Endodermal cell (in vitro differentiated cells): ENCODE measurements at regions not wholly inside any gene's neighbourhood (a gene's known extent, or its start where the extent isn't known, plus 50 kb on each side); places are given as distances from the start of the nearest gene placed in this dataset.

Experiments
- DNase-seq: peaks from one replicate; pipeline ENCODE4 v3.0.0-alpha.2; 2017
- H3K27ac ChIP-seq: 2 replicates; pipeline ENCODE4 v1.5.1; 2013; ENCODE audit warnings: mild to moderate bottlenecking, low read depth, low read length, moderate library complexity
- H3K27me3 ChIP-seq: 2 replicates; pipeline ENCODE4 v1.6.1; 2013; ENCODE audit warnings: mild to moderate bottlenecking, low read length, moderate library complexity; ENCODE audit not compliant: insufficient read depth, control insufficient read depth, poor library complexity, severe bottlenecking
- H3K36me3 ChIP-seq: 2 replicates; pipeline ENCODE4 v1.7.0; 2013; ENCODE audit warnings: mild to moderate bottlenecking, low read length, moderate library complexity; ENCODE audit not compliant: control insufficient read depth, insufficient read depth
- H3K4me1 ChIP-seq: one replicate; pipeline ENCODE4 v1.7.0; 2013; ENCODE audit warnings: low read length; ENCODE audit not compliant: control insufficient read depth, insufficient read depth
- H3K4me3 ChIP-seq: 2 replicates; pipeline ENCODE4 v1.5.1; 2013; ENCODE audit warnings: mild to moderate bottlenecking, low read length, moderate library complexity
- H3K9ac ChIP-seq: 2 replicates; pipeline ENCODE4 v1.6.1; 2013; ENCODE audit warnings: mild to moderate bottlenecking, low read length, moderate library complexity; ENCODE audit not compliant: poor library complexity, severe bottlenecking; ENCODE audit errors: extremely low read depth
- H3K9me3 ChIP-seq: 2 replicates; pipeline ENCODE4 v1.6.1; 2013; ENCODE audit warnings: mild to moderate bottlenecking, low read length, moderate library complexity; ENCODE audit not compliant: control insufficient read depth
- H3K27ac Mint-ChIP-seq: 2 replicates; pipeline ENCODE4 v1.8.0; 2020; ENCODE audit warnings: mixed read lengths
- H3K27me3 Mint-ChIP-seq: 2 replicates; pipeline ENCODE4 v1.8.0; 2021; ENCODE audit warnings: mild to moderate bottlenecking, mixed read lengths; ENCODE audit not compliant: insufficient read depth
- H3K36me3 Mint-ChIP-seq: 2 replicates; pipeline ENCODE4 v1.8.0; 2020; ENCODE audit warnings: low read depth, mixed read lengths
- H3K4me1 Mint-ChIP-seq: 2 replicates; pipeline ENCODE4 v1.8.0; 2020; ENCODE audit warnings: mixed read lengths
- H3K4me3 Mint-ChIP-seq: 2 replicates; pipeline ENCODE4 v1.8.0; 2020; ENCODE audit warnings: mild to moderate bottlenecking, moderate library complexity, mixed read lengths
- H3K9me3 Mint-ChIP-seq: 2 replicates; pipeline ENCODE4 v1.8.0; 2020; ENCODE audit warnings: mild to moderate bottlenecking, mixed read lengths
- WGBS, 2 experiments: methylation state at CpG; one replicate each; pipeline versions ENCODE4 v1.1.5 to v1.1.7; 2013; ENCODE audit warnings: missing lambda C conversion rate in 2 of 2, mixed read lengths in 1 of 2; ENCODE audit not compliant: insufficient coverage in 1 of 2, insufficient read length in 1 of 2; 5-methylcytosine and 5-hydroxymethylcytosine counted together
- TF ChIP-seq, protein P1 (sequence below): fragments of 200-600 bp; sonication (generic); conservative IDR thresholded peaks from 2 replicates; pipeline ENCODE4 v1.5.0; 2021; ENCODE audit warnings: antibody characterized with exemption, mild to moderate bottlenecking

DNA sequence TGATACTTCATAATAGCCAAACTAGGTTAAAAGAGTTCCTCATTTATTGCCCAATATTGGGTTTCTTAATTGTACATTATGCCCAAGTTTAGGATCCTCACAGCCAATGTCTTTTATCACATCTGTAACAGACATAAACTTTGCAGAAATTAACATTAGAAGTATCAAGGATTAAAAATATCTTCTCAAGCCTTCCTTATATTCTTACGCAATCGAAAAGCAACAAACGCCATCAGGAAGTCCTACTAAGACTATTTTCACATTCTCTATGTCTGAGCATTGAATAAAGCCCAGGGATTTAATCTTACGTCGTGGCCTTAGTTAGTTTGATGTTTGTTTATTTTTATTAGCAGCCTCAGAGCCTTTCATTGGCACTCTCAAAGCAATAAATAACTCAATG lies 1660.4 kb upstream of the MIR17HG start:
- peaks cover 4% of the 10 kb centered on the region for H3K4me1 ChIP-seq
- peaks cover 8% of the 10 kb centered on the region for H3K4me1 Mint-ChIP-seq
- no peak overlapping the region for H3K27ac Mint-ChIP-seq
- H3K9me3 Mint-ChIP-seq = no peaks in the 10 kb centered on the region
- no peaks in the 10 kb centered on the region for H3K36me3 ChIP-seq
- TF ChIP-seq, protein P1, sequence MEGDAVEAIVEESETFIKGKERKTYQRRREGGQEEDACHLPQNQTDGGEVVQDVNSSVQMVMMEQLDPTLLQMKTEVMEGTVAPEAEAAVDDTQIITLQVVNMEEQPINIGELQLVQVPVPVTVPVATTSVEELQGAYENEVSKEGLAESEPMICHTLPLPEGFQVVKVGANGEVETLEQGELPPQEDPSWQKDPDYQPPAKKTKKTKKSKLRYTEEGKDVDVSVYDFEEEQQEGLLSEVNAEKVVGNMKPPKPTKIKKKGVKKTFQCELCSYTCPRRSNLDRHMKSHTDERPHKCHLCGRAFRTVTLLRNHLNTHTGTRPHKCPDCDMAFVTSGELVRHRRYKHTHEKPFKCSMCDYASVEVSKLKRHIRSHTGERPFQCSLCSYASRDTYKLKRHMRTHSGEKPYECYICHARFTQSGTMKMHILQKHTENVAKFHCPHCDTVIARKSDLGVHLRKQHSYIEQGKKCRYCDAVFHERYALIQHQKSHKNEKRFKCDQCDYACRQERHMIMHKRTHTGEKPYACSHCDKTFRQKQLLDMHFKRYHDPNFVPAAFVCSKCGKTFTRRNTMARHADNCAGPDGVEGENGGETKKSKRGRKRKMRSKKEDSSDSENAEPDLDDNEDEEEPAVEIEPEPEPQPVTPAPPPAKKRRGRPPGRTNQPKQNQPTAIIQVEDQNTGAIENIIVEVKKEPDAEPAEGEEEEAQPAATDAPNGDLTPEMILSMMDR = no peak
- no peak overlapping the region for H3K27ac ChIP-seq
- H3K27me3 Mint-ChIP-seq = no peaks in the 10 kb centered on the region
- no peak overlapping the region for H3K9ac ChIP-seq
- H3K27me3 ChIP-seq = no peaks in the 10 kb centered on the region
- H3K4me3 Mint-ChIP-seq = no peak overlapping the region
- 95 to 100% methylated on average over 3 of the region's 5 CpGs for WGBS, 2 experiments
- H3K4me3 ChIP-seq = no peak overlapping the region
- DNase-seq = no peak
- H3K36me3 Mint-ChIP-seq = no peaks in the 10 kb centered on the region
- no peaks in the 10 kb centered on the region for H3K9me3 ChIP-seq

DNA sequence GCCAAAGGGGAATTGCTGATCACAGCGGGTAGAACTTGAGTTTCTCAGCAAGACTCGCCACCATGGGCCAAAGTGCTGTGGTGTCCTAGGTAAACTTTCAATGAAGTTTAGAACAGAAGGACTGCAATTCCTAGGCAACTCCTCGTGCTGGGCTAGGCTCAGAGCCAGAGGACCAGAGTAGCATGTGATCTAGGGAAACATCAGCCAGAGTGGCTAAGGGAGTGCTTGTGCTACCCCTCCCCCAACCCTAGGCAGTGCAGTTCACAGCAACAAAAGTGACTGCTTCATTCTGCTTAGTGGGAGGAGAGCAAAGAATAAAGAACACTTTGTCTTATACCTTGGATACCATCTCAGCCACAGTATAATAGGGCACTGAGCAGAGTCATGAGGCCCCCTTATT lies 1658.6 kb upstream of the MIR17HG start:
- H3K9me3 Mint-ChIP-seq = no peaks in the 10 kb centered on the region
- no peaks in the 10 kb centered on the region for H3K9me3 ChIP-seq
- no peak overlapping the region for H3K27ac Mint-ChIP-seq
- H3K4me1 Mint-ChIP-seq = peaks cover 8% of the 10 kb centered on the region
- 82 to 96% methylated on average over 3 of the region's 3 CpGs for WGBS, 2 experiments
- no peak overlapping the region for H3K4me3 ChIP-seq
- no peaks in the 10 kb centered on the region for H3K36me3 ChIP-seq
- TF ChIP-seq, protein P1 = no peak
- H3K27me3 ChIP-seq = no peaks in the 10 kb centered on the region
- no peaks in the 10 kb centered on the region for H3K27me3 Mint-ChIP-seq
- no peak overlapping the region for H3K9ac ChIP-seq
- no peak for DNase-seq
- H3K36me3 Mint-ChIP-seq = no peaks in the 10 kb centered on the region
- no peak overlapping the region for H3K4me3 Mint-ChIP-seq
- no peak overlapping the region for H3K27ac ChIP-seq
- H3K4me1 ChIP-seq = peaks cover 4% of the 10 kb centered on the region

DNA sequence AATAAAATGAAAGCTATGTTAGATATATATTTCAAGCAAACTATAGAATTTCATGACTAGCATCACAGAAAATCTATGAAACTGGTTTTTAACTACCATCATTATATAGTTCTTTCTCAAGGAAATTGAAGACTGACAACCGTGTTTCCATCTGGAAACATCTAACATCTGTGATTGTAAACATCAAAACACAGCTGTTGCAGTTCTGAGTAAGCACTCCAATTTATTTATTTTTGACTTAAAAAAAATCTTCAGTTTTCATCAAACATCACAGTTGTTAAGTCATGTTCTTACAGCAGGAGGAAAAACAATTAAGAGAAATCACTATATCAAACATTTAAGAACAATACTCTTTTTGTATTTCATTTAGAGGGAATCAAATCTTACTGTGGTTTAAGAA lies 1653.0 kb upstream of the MIR17HG start:
- H3K9me3 Mint-ChIP-seq = no peaks in the 10 kb centered on the region
- no peak overlapping the region for H3K4me3 Mint-ChIP-seq
- no peaks in the 10 kb centered on the region for H3K36me3 ChIP-seq
- H3K9me3 ChIP-seq = no peaks in the 10 kb centered on the region
- H3K4me1 Mint-ChIP-seq = no peaks in the 10 kb centered on the region
- H3K4me1 ChIP-seq = no peaks in the 10 kb centered on the region
- H3K9ac ChIP-seq = no peak overlapping the region
- H3K27me3 ChIP-seq = no peaks in the 10 kb centered on the region
- H3K27ac ChIP-seq = no peak overlapping the region
- TF ChIP-seq, protein P1 = no peak
- H3K36me3 Mint-ChIP-seq = no peaks in the 10 kb centered on the region
- DNase-seq = no peak
- no peak overlapping the region for H3K27ac Mint-ChIP-seq
- no peaks in the 10 kb centered on the region for H3K27me3 Mint-ChIP-seq
- 84 to 89% methylated on average over 1 of the region's 1 CpG for WGBS, 2 experiments
- H3K4me3 ChIP-seq = no peak overlapping the region
